H1 (cell line): ENCODE measurements at regions not wholly inside any gene's neighbourhood (a gene's known extent, or its start where the extent isn't known, plus 50 kb on each side); places are given as distances from the start of the nearest gene placed in this dataset.

ENCODE experiments used
- ATF3 ChIP-seq: IDR thresholded peaks from 2 replicates; pipeline ENCODE4 v1.6.1; 2011; ENCODE audit warnings: low read depth, mild to moderate bottlenecking, low read length; ENCODE audit not compliant: insufficient read depth
- BCL11A ChIP-seq, 2 experiments: IDR thresholded peaks; one replicate each; pipeline ENCODE4 v1.6.1; 2011; ENCODE audit warnings: low read depth in 2 of 2, low read length in 2 of 2, mild to moderate bottlenecking in 2 of 2
- CBX5 ChIP-seq: fragments of 300-800, 300-1000 bp; sonication (generic); IDR thresholded peaks from 2 replicates; pipeline ENCODE4 v1.7.1; 2016; ENCODE audit warnings: antibody characterized with exemption, low read length, low read depth
- CEBPB ChIP-seq: IDR thresholded peaks from 2 replicates; pipeline ENCODE4 v1.6.1; 2012; ENCODE audit warnings: low read depth, low read length
- EP300 ChIP-seq, 2 experiments: IDR thresholded peaks; 1 replicate in 1 of 2; 2 replicates in 1 of 2; pipeline ENCODE4 v1.6.1; 2011 to 2012; ENCODE audit warnings: low read depth in 2 of 2, low read length in 2 of 2, mild to moderate bottlenecking in 2 of 2, borderline replicate concordance in 1 of 2, inconsistent platforms in 1 of 2, moderate library complexity in 1 of 2
- FOSL1 ChIP-seq: IDR thresholded peaks from 2 replicates; pipeline ENCODE4 v1.6.1; 2011; ENCODE audit warnings: mild to moderate bottlenecking, low read depth, low read length, moderate library complexity; ENCODE audit not compliant: insufficient read depth
- GTF2F1 ChIP-seq: IDR thresholded peaks from 2 replicates; pipeline ENCODE4 v1.6.1; 2012; ENCODE audit warnings: low read depth, low read length, improper control_type of control experiment, borderline replicate concordance
- JUN ChIP-seq: IDR thresholded peaks from 2 replicates; pipeline ENCODE4 v1.6.1; 2011; ENCODE audit warnings: low read depth, mild to moderate bottlenecking, improper control_type of control experiment, low read length
- KDM4A ChIP-seq: IDR thresholded peaks from one replicate; pipeline ENCODE4 v1.7.1; 2012; ENCODE audit warnings: low read depth, mild to moderate bottlenecking, moderate library complexity, low read length, inconsistent platforms; ENCODE audit not compliant: severe bottlenecking
- NANOG ChIP-seq: IDR thresholded peaks from 2 replicates; pipeline ENCODE4 v1.6.1; 2011; ENCODE audit warnings: low read length, low read depth, mild to moderate bottlenecking, inconsistent platforms; ENCODE audit not compliant: insufficient read depth, poor library complexity, severe bottlenecking
- NRF1 ChIP-seq: IDR thresholded peaks from 2 replicates; pipeline ENCODE4 v1.6.1; 2011; ENCODE audit warnings: mild to moderate bottlenecking, low read depth, low read length, improper control_type of control experiment
- RAD21 ChIP-seq, 2 experiments: IDR thresholded peaks in 1 of 2; conservative IDR thresholded peaks in 1 of 2; 2 replicates each; pipeline ENCODE4 v1.6.1; 2011; ENCODE audit warnings: low read depth in 2 of 2, low read length in 2 of 2, improper control_type of control experiment in 1 of 2, inconsistent platforms in 1 of 2, mild to moderate bottlenecking in 1 of 2, moderate library complexity in 1 of 2
- RFX5 ChIP-seq: IDR thresholded peaks from 2 replicates; pipeline ENCODE4 v1.6.1; 2011; ENCODE audit warnings: low read depth, low read length, improper control_type of control experiment, borderline replicate concordance
- SIN3A ChIP-seq, 2 experiments: IDR thresholded peaks in 1 of 2; conservative IDR thresholded peaks in 1 of 2; 2 replicates each; pipeline ENCODE4 v1.6.1; 2011 to 2012; ENCODE audit warnings: low read length in 2 of 2, improper control_type of control experiment in 1 of 2, low read depth in 1 of 2, mild to moderate bottlenecking in 1 of 2
- SP1 ChIP-seq: IDR thresholded peaks from 2 replicates; pipeline ENCODE4 v1.6.1; 2011; ENCODE audit warnings: low read depth, low read length
- SUZ12 ChIP-seq: fragments of 200-600 bp; sonication (generic); IDR thresholded peaks from 2 replicates; pipeline ENCODE4 v1.6.1; 2012; ENCODE audit warnings: mild to moderate bottlenecking, inconsistent platforms, low read length, moderate library complexity, mixed read lengths
- TBP ChIP-seq: IDR thresholded peaks from 2 replicates; pipeline ENCODE4 v1.6.1; 2011; ENCODE audit warnings: low read depth, low read length, improper control_type of control experiment
- USF2 ChIP-seq: IDR thresholded peaks from 2 replicates; pipeline ENCODE4 v1.6.1; 2011; ENCODE audit warnings: low read length, improper control_type of control experiment

- TF ChIP-seq RAD21 (IDR thresholded peaks at IDR 0.05 in 1 of 2, conservative IDR thresholded peaks at IDR 0.05 in 1 of 2; ENCODE audit: low read depth in 2 of 2, low read length in 2 of 2) (no peak), CBX5 (no peak), NANOG (peak; percentile 73), ATF3 (no peak), USF2 (no peak), JUN (peak; percentile 63; the same call in 1 of the 2 replicates), FOSL1 (no peak), KDM4A (no peak), SUZ12 (no peak), SIN3A (conservative IDR thresholded peaks at IDR 0.05 in 1 of 2, IDR thresholded peaks at IDR 0.05 in 1 of 2; ENCODE audit: low read depth in 1 of 2, low read length in 2 of 2) (no peak), BCL11A (IDR thresholded peaks at IDR 0.05; ENCODE audit: low read depth in 2 of 2, low read length in 2 of 2) (no peak), SP1 (0 out of 2 replicates have a peak, but pooled peaks have one; percentile 31), RFX5 (no peak), NRF1 (no peak), CEBPB (no peak), TBP (no peak), EP300 (IDR thresholded peaks at IDR 0.05; ENCODE audit: borderline replicate concordance in 1 of 2, low read depth in 2 of 2, low read length in 2 of 2) (peak in 1 of 2 experiments; percentile 73; a peak in 1 of 3 replicates), GTF2F1 (no peak)
Observed at GRCh38 chr5:167294882-167295680, 996.4 kb upstream of the WWC1 start (continued).
